GM10266 (cell line): ENCODE measurements at regions not wholly inside any gene's neighbourhood (a gene's known extent, or its start where the extent isn't known, plus 50 kb on each side); places are given as distances from the start of the nearest gene placed in this dataset.

Experiments
- DNase-seq: peaks from one replicate; pipeline ENCODE4 v3.0.0; 2012; ENCODE audit errors: extremely low spot score
- CTCF ChIP-seq: IDR thresholded peaks from 2 replicates; pipeline ENCODE4 v1.5.1; 2012; ENCODE audit warnings: mild to moderate bottlenecking, low read depth; ENCODE audit not compliant: control insufficient read depth, insufficient read depth; ENCODE audit errors: missing control alignments

- no peak for TF ChIP-seq CTCF
- DNase-seq = no peak
Measured at GRCh38 chr5:174618589-174618988, 105.8 kb upstream of the MSX2 start.

- no peak for TF ChIP-seq CTCF
Measured at GRCh38 chr5:174622067-174622466, 102.3 kb upstream of the MSX2 start.

GRCh38 chr5:174623018-174623417 lies 101.4 kb upstream of the MSX2 start:
- no peak for DNase-seq
- no peak for TF ChIP-seq CTCF

More at GRCh38 chr5:174622067-174622466, 102.3 kb upstream of the MSX2 start:
- no peak for DNase-seq

- TF ChIP-seq CTCF = no peak
- DNase-seq = no peak
Measured at GRCh38 chr5:174623433-174624019, 100.9 kb upstream of the MSX2 start.

GRCh38 chr5:174624733-174625522 lies 99.5 kb upstream of the MSX2 start:
- DNase-seq = no peak

GRCh38 chr5:174625591-174626350 lies 98.6 kb upstream of the MSX2 start:
- no peak for DNase-seq
- no peak for TF ChIP-seq CTCF

More at GRCh38 chr5:174624733-174625522, 99.5 kb upstream of the MSX2 start:
- TF ChIP-seq CTCF = no peak
